ENCODE measurements at regions not wholly inside any gene's neighbourhood (a gene's known extent, or its start where the extent isn't known, plus 50 kb on each side); places are given as distances from the start of the nearest gene placed in this dataset.
"Not testable (repeated sequence)": the region's sequence is repeated elsewhere in the genome, so short reads cannot be mapped to it uniquely, and the experiment has no call there.

DNA sequence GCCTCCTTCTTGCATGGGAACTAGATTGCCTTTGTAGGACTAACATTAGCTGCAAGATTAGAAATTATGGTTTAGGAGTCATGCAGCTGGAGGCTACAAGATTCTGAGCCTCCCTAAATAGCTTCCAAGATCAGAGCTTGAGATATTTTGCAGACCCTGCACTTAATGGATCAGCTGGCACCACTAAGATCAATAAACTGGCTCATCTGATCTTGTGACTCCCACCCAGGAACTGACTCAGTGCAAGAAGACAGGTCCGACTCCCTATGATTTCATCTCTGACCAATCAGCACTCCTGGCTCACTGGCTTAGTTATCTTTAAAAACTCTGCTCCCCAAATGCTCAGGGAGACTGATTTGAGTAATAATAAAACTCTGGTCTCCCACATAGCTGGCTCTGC lies 71.4 kb upstream of the CSF1 start:
- TF ChIP-seq, protein P1, sequence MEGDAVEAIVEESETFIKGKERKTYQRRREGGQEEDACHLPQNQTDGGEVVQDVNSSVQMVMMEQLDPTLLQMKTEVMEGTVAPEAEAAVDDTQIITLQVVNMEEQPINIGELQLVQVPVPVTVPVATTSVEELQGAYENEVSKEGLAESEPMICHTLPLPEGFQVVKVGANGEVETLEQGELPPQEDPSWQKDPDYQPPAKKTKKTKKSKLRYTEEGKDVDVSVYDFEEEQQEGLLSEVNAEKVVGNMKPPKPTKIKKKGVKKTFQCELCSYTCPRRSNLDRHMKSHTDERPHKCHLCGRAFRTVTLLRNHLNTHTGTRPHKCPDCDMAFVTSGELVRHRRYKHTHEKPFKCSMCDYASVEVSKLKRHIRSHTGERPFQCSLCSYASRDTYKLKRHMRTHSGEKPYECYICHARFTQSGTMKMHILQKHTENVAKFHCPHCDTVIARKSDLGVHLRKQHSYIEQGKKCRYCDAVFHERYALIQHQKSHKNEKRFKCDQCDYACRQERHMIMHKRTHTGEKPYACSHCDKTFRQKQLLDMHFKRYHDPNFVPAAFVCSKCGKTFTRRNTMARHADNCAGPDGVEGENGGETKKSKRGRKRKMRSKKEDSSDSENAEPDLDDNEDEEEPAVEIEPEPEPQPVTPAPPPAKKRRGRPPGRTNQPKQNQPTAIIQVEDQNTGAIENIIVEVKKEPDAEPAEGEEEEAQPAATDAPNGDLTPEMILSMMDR (conservative IDR thresholded peaks at IDR 0.05): not testable (repeated sequence)
- not testable (repeated sequence) for TF ChIP-seq EZH2 (IDR thresholded peaks at IDR 0.05; ENCODE audit: low read depth)

Measured in PC-9 (cell line).